ENCODE measurements at regions not wholly inside any gene's neighbourhood (a gene's known extent, or its start where the extent isn't known, plus 50 kb on each side); places are given as distances from the start of the nearest gene placed in this dataset.

DNA sequence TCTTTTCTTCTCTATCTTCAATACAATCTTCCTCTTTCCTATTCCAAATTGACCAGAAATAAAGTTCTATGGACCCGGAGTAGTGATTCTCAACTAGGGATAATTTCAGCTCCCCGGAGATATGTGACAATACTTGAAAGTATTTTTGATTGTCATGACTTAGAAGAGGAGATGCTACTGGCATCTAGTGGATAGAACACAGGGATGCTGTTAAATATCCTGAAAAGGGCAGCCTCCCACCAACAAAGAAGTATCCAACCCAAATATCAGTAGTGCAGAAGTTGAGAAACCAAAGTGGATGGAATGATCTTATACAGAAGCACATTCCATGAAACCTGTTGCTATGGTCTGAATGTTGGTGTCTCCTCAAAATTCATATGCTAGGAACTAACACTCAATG is 65.7 kb upstream of the NDST3 start:
- Histone ChIP-seq H3K27ac (no peak overlapping the region), H2AFZ (ENCODE audit: low read depth) (no peak overlapping the region), H3K4me3 (IDR thresholded peaks at IDR 0.05; ENCODE audit: insufficient read depth, low read depth, low read length) (no peak overlapping the region), H3K36me3 (ENCODE audit: insufficient read depth) (no peaks in the 10 kb centered on the region), H3K9ac (no peak overlapping the region), H4K20me1 (ENCODE audit: insufficient read depth) (no peaks in the 10 kb centered on the region), H3K79me2 (ENCODE audit: insufficient read depth, low read depth) (no peaks in the 10 kb centered on the region), H3K27me3 (ENCODE audit: insufficient read depth, low read depth) (no peaks in the 10 kb centered on the region), H3K4me1 (ENCODE audit: low read depth, poor library complexity, severe bottlenecking) (no peaks in the 10 kb centered on the region), H3K4me2 (no peak overlapping the region)
- TF ChIP-seq, protein P1, sequence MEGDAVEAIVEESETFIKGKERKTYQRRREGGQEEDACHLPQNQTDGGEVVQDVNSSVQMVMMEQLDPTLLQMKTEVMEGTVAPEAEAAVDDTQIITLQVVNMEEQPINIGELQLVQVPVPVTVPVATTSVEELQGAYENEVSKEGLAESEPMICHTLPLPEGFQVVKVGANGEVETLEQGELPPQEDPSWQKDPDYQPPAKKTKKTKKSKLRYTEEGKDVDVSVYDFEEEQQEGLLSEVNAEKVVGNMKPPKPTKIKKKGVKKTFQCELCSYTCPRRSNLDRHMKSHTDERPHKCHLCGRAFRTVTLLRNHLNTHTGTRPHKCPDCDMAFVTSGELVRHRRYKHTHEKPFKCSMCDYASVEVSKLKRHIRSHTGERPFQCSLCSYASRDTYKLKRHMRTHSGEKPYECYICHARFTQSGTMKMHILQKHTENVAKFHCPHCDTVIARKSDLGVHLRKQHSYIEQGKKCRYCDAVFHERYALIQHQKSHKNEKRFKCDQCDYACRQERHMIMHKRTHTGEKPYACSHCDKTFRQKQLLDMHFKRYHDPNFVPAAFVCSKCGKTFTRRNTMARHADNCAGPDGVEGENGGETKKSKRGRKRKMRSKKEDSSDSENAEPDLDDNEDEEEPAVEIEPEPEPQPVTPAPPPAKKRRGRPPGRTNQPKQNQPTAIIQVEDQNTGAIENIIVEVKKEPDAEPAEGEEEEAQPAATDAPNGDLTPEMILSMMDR (conservative IDR thresholded peaks at IDR 0.05; ENCODE audit: low read depth, low read length): no peak

DNA sequence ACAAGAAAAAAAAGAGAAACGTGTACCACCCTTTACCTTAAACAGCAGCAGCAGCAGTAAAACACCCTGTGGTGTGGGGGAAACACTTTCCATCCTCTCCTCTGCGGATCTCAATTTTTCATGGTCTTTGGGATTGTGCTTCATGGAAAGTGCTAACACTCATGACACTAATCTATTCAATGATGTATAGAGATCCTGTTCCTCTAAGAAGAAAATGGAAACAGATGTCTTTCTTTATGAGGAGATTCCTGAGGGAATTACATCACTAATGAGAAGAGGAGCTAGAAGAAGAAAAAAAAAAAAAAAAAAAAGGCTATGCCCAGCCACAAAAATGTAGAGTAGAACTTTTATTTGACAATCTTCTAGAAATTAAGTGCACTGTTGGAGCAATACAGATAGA is 62.9 kb upstream of the NDST3 start:
- Histone ChIP-seq H3K36me3 (ENCODE audit: insufficient read depth) (no peaks in the 10 kb centered on the region), H3K4me1 (ENCODE audit: low read depth, poor library complexity, severe bottlenecking) (no peaks in the 10 kb centered on the region), H3K9ac (no peak overlapping the region), H3K4me2 (no peak overlapping the region), H3K4me3 (IDR thresholded peaks at IDR 0.05; ENCODE audit: insufficient read depth, low read depth, low read length) (no peak overlapping the region), H3K27ac (no peak overlapping the region), H2AFZ (ENCODE audit: low read depth) (no peak overlapping the region), H3K27me3 (ENCODE audit: insufficient read depth, low read depth) (no peaks in the 10 kb centered on the region), H3K79me2 (ENCODE audit: insufficient read depth, low read depth) (no peaks in the 10 kb centered on the region), H4K20me1 (ENCODE audit: insufficient read depth) (no peaks in the 10 kb centered on the region)
- TF ChIP-seq, protein P1 (conservative IDR thresholded peaks at IDR 0.05; ENCODE audit: low read depth, low read length): no peak

DNA sequence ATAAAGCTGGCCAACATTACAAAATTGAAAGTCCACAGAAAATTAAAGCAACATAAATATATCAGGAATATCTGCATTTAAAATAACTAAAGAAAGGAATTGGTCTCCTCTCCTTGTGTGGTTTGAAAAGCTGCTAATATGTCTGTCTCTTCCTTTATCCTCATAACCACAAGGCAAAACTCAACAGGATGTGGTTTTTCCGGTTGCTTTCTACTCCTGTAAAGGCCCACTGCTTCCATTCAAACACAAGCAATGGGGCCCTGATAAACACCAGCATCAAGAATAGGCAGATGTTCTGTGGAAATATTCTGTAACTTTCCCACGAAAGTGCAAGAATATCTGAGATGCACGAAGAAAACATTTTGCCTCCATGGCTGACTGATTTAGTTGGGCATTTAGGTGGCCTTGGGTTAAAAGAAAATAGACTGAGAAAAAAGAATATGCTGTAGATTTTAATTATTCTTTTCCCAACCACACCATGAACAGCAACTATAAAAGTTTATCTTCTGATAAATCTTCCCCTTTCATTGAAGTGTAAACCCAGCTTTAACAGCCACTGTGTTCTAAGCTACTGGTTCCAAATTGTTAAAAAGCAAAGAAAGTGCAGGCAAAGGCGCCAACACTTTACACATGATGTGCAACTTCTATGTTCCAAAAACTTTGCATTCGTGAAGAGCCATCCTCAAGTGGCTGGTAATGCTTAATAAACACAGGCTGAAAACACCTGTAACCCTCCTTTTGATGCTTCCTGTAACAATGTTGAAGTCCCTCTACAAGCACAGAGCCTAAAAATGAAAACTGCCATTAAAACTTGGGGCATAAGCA is 50.5 kb upstream of the NDST3 start:
- Histone ChIP-seq H2AFZ (ENCODE audit: low read depth) (no peak overlapping the region), H3K4me3 (IDR thresholded peaks at IDR 0.05; ENCODE audit: insufficient read depth, low read depth, low read length) (no peak overlapping the region), H3K9ac (no peak overlapping the region), H3K27ac (no peak overlapping the region), H4K20me1 (ENCODE audit: insufficient read depth) (no peaks in the 10 kb centered on the region), H3K4me1 (ENCODE audit: low read depth, poor library complexity, severe bottlenecking) (no peaks in the 10 kb centered on the region), H3K79me2 (ENCODE audit: insufficient read depth, low read depth) (no peaks in the 10 kb centered on the region), H3K27me3 (ENCODE audit: insufficient read depth, low read depth) (no peaks in the 10 kb centered on the region), H3K4me2 (no peak overlapping the region), H3K36me3 (ENCODE audit: insufficient read depth) (no peaks in the 10 kb centered on the region)
- TF ChIP-seq, protein P1 (conservative IDR thresholded peaks at IDR 0.05; ENCODE audit: low read depth, low read length): no peak

DNA sequence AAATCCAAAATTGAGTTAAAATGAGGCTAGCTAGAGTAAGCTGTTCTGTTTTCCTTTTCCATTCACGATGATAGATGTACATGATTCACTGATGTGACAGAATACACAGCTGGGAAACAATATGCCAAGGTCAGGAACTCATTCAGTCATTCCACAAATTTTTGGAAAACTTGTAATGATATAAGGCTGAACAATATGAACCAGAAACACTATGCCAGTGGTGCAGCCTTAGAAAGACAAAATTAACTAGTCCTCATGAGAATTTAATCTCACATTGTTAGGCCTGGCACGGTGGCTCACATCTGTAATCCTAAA is 50.0 kb upstream of the NDST3 start:
- Histone ChIP-seq H3K27me3 (ENCODE audit: insufficient read depth, low read depth) (no peaks in the 10 kb centered on the region), H3K27ac (no peak overlapping the region), H3K4me2 (no peak overlapping the region), H3K4me1 (ENCODE audit: low read depth, poor library complexity, severe bottlenecking) (no peaks in the 10 kb centered on the region), H2AFZ (ENCODE audit: low read depth) (no peak overlapping the region), H3K79me2 (ENCODE audit: insufficient read depth, low read depth) (no peaks in the 10 kb centered on the region), H3K9ac (no peak overlapping the region), H4K20me1 (ENCODE audit: insufficient read depth) (no peaks in the 10 kb centered on the region), H3K4me3 (IDR thresholded peaks at IDR 0.05; ENCODE audit: insufficient read depth, low read depth, low read length) (no peak overlapping the region), H3K36me3 (ENCODE audit: insufficient read depth) (no peaks in the 10 kb centered on the region)
- TF ChIP-seq, protein P1 (conservative IDR thresholded peaks at IDR 0.05; ENCODE audit: low read depth, low read length): no peak

All from KMS-11 (cell line).